ENCODE measurements at regions not wholly inside any gene's neighbourhood (a gene's known extent, or its start where the extent isn't known, plus 50 kb on each side); places are given as distances from the start of the nearest gene placed in this dataset.

GRCh38 chr3:87390821-87391220 is 114.4 kb upstream of the POU1F1 start:
- H3K27me3 Mint-ChIP-seq (ENCODE audit: unreplicated experiment) = no peaks in the 10 kb centered on the region
- peak overlapping the region; percentile 61 for H3K27ac Mint-ChIP-seq (ENCODE audit: unreplicated experiment)
- no peak for DNase-seq (ENCODE audit: extremely low spot score, unreplicated experiment)
- H3K9me3 Mint-ChIP-seq (ENCODE audit: unreplicated experiment) = peaks cover 18% of the 10 kb centered on the region
- peaks cover 11% of the 10 kb centered on the region for H3K4me1 Mint-ChIP-seq (ENCODE audit: unreplicated experiment)
- peaks cover 3% of the 10 kb centered on the region for H3K36me3 Mint-ChIP-seq (ENCODE audit: unreplicated experiment)
- no peak for TF ChIP-seq CTCF (IDR thresholded peaks at IDR 0.05)
- H3K4me3 Mint-ChIP-seq (ENCODE audit: unreplicated experiment) = no peak overlapping the region

- Mint-ChIP-seq H3K27ac (ENCODE audit: unreplicated experiment) (peak overlapping the region; percentile 61), H3K27me3 (ENCODE audit: unreplicated experiment) (no peaks in the 10 kb centered on the region)
- no peak for TF ChIP-seq CTCF (IDR thresholded peaks at IDR 0.05)
Observed at GRCh38 chr3:87390353-87390752, 114.0 kb upstream of the POU1F1 start.

GRCh38 chr3:87375231-87375682 is 98.9 kb upstream of the POU1F1 start:
- no peak for TF ChIP-seq CTCF (IDR thresholded peaks at IDR 0.05)
- no peaks in the 10 kb centered on the region for H3K36me3 Mint-ChIP-seq (ENCODE audit: unreplicated experiment)
- no peaks in the 10 kb centered on the region for H3K4me1 Mint-ChIP-seq (ENCODE audit: unreplicated experiment)
- no peak overlapping the region for H3K27ac Mint-ChIP-seq (ENCODE audit: unreplicated experiment)
- peaks cover 19% of the 10 kb centered on the region for H3K27me3 Mint-ChIP-seq (ENCODE audit: unreplicated experiment)
- peaks cover 7% of the 10 kb centered on the region for H3K9me3 Mint-ChIP-seq (ENCODE audit: unreplicated experiment)
- H3K4me3 Mint-ChIP-seq (ENCODE audit: unreplicated experiment) = no peak overlapping the region
- no peak for DNase-seq (ENCODE audit: extremely low spot score, unreplicated experiment)

More at GRCh38 chr3:87390353-87390752, 114.0 kb upstream of the POU1F1 start:
- H3K4me1 Mint-ChIP-seq (ENCODE audit: unreplicated experiment) = peaks cover 11% of the 10 kb centered on the region
- H3K9me3 Mint-ChIP-seq (ENCODE audit: unreplicated experiment) = peaks cover 18% of the 10 kb centered on the region
- no peak overlapping the region for H3K4me3 Mint-ChIP-seq (ENCODE audit: unreplicated experiment)
- peaks cover 3% of the 10 kb centered on the region for H3K36me3 Mint-ChIP-seq (ENCODE audit: unreplicated experiment)
- no peak for DNase-seq (ENCODE audit: extremely low spot score, unreplicated experiment)

GRCh38 chr3:87370007-87370406 is 93.6 kb upstream of the POU1F1 start:
- H3K36me3 Mint-ChIP-seq (ENCODE audit: unreplicated experiment) = no peaks in the 10 kb centered on the region
- TF ChIP-seq CTCF (IDR thresholded peaks at IDR 0.05) = no peak
- H3K4me1 Mint-ChIP-seq (ENCODE audit: unreplicated experiment) = no peaks in the 10 kb centered on the region
- H3K27me3 Mint-ChIP-seq (ENCODE audit: unreplicated experiment) = peaks cover 40% of the 10 kb centered on the region
- DNase-seq (ENCODE audit: extremely low spot score, unreplicated experiment) = no peak
- no peak overlapping the region for H3K27ac Mint-ChIP-seq (ENCODE audit: unreplicated experiment)
- H3K9me3 Mint-ChIP-seq (ENCODE audit: unreplicated experiment) = peaks cover 4% of the 10 kb centered on the region
- H3K4me3 Mint-ChIP-seq (ENCODE audit: unreplicated experiment) = no peak overlapping the region

GRCh38 chr3:87367736-87368135 is 91.4 kb upstream of the POU1F1 start:
- Mint-ChIP-seq H3K9me3 (ENCODE audit: unreplicated experiment) (peaks cover 4% of the 10 kb centered on the region), H3K36me3 (ENCODE audit: unreplicated experiment) (no peaks in the 10 kb centered on the region), H3K4me3 (ENCODE audit: unreplicated experiment) (no peak overlapping the region), H3K27ac (ENCODE audit: unreplicated experiment) (no peak overlapping the region), H3K27me3 (ENCODE audit: unreplicated experiment) (peaks cover 36% of the 10 kb centered on the region), H3K4me1 (ENCODE audit: unreplicated experiment) (no peaks in the 10 kb centered on the region)
- no peak for DNase-seq (ENCODE audit: extremely low spot score, unreplicated experiment)
- TF ChIP-seq CTCF (IDR thresholded peaks at IDR 0.05) = no peak

Measured in osteocyte (in vitro differentiated cells).